ENCODE measurements at regions not wholly inside any gene's neighbourhood (a gene's known extent, or its start where the extent isn't known, plus 50 kb on each side); places are given as distances from the start of the nearest gene placed in this dataset.

DNA sequence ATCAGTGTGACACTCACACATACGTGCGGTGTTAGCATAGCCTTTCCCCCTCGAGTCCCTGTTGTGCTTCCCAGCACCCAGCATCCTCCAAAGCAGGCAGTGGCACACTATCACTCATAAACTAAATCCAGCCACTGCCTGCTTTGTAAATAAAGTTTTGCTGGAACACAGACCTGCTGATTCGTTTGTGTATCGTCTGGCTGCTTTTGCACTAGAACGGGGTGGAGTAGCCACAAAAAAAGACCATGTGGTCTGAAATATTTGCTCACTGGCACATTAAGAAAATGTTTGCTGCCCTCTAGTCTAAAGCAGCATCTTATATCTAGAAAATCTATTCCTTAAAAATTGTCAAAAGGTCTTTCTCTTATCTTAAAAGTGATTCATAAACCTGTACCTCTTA lies 341.2 kb upstream of the ZFHX3 start:
- no peak for DNase-seq

DNA sequence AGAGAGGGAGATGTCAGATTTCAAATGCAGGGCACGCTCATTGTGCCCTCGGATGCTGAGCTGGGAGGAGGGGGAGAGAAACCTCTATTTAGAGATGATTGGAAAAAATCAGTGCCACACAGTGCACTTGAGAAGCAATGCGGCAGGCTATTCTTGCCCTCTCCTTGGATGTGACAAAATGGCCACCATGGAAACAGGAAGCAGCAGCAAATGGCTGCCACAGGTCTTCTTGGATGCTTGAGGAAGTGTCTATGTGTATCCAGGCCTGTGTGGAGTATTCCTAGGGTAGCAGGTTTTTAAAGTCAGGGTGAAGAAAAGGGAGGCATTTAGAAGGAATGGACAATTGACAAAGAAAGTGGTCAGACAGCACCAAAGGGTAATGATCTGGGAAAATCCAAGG lies 340.1 kb upstream of the ZFHX3 start:
- DNase-seq: no peak

DNA sequence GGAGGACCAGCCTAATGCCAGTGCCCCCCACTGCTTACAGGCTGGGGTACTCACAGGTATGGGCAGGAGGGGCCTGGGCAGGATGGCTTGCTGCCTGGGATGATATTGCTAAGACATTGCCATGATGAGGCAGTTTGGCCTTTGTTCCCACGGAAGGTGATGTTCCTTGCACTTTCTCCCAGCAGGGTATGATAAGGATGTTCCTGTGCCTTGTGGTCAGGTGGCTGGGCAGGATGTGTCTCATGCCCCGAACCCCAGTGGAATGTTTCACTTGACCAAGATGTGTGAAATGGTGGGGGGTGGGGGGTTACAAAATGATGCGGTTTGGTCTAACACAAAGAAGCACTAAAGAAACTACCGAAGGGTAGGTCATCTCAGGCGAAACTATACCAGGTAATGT lies 337.8 kb upstream of the ZFHX3 start:
- no peak for DNase-seq

DNA sequence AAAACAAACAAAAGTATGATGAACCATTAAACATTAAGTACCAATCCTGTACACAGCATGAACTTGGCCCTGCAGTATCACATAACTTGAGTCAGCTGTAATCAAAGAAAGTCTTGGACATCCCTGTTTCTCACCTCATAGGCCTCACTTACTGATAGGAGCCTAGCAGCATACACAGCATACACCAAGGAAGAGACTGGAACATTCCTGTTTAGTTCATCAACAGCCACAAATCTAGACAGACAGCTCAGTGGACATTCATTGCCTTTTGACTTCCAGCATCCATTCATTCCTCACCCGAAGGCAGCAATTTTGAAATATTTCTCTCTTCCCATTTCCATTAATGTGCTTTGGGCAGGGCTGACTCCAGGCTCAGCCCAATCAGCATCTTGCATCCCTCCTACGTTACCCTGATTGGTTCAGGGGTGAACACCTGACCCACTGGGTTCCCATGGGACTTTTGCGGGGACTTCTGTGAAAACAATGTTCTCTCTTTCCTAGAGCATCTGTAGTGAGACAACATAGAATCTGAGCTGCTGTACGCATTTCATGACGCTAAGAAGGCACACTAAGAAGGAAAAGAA lies 336.7 kb upstream of the ZFHX3 start:
- DNase-seq: no peak

DNA sequence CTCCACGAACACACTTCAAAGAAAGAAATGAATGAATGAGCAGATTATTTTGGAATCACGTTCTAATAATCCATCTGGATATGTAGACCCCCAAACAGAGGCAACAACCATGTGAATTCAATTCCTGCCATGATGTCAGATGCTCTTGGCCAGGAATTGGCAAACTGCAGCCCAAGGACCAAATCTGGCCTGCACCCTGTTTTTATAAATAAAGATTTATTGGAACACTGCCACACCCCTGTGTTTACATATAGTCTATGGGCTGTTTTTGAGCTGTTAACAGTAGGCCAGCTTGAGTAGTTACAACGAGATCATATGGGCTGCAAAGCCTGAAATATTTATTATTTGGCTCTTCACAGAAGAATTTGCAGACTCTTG lies 336.0 kb upstream of the ZFHX3 start:
- no peak for DNase-seq

DNA sequence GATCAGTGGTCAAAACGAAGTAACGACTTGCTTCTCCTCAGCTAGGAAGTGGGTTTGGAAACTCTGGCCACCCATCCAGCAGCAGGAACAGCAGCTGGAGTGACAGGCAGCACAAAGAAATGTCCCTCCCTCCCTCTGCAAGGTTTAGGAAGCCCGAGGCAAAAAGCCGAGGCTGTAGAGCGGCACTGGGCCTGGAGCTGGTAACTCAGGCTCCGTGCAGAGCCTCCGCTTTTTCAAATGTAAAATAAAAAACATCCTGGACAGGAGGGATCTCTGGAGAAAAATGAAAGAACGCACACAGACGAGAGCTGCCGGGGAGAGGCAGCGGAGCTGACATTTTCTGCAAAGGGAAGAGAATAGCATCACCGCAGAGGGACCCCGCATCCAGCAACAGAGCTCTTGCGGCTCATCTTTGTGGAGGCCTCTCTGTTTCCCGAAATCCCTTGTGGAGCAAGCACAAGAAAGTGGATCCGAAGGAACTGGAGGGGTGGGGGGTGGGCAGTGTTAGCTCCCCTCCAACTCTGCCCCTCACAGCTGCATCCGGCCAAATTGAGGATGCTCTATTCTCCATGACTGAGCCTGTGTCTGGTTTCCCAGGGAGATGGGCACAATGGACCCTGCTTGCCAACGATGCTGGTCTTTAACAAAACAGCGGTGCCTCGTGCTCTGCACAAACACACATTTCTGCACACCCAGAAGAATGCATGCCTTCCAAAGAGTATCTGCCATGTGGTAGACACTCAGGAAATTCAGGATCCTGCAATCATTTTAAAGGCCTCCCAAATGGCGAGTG lies 335.5 kb upstream of the ZFHX3 start:
- DNase-seq: no peak

DNA sequence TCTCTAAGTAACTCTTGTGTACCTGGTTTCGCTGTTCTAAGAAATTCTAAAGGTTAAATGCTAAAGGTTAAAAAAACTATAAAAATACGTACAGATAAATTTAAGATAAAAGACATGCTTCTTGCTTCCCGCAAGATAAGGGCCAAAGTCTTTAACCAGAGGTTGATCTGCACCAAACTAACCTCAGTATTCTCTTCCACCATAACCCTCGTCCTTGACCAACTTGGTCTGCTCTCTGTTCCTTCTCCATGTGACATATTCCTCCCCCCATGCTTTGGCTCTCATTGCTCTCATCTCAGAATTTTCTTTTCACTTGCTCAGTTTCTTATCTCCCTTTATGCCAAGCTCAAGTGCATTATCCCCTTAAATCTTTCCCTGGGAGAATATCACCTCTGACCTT lies 330.5 kb upstream of the ZFHX3 start:
- no peak for DNase-seq

DNA sequence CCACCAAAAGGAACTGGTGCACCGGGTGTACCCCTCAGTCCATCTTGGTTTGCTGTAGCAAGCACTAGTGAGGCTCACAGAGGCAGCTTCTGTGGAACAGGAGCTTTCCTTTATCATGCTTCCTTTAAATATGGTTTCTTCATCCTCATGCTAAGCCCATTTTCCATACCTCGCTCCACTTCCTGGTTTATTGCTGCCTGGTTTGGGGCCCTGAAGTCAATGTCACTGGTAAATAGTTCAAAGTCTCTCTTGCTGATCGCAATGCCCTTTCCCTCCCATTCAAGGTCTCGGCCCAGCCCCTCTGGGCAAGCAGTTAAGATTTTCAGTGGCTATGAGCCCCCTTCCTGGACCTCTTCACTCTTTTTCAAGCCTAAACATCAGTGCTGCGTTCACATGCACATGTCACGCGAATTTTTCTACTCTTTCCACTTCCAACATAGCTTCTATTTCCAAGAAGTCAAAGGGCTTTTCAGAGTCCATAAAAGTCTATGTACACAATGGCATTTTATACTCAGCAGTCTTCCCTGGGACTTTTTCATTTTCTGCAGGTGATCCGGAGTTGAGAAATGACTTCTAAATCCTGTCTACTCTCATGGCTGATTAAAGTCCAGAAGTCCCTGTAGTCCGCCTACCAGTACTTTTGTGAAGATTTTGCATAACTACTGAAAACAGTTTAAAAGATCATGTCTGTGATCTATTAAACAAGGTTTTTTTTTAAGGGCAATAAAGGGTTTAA lies 323.8 kb upstream of the ZFHX3 start:
- no peak for DNase-seq

DNA sequence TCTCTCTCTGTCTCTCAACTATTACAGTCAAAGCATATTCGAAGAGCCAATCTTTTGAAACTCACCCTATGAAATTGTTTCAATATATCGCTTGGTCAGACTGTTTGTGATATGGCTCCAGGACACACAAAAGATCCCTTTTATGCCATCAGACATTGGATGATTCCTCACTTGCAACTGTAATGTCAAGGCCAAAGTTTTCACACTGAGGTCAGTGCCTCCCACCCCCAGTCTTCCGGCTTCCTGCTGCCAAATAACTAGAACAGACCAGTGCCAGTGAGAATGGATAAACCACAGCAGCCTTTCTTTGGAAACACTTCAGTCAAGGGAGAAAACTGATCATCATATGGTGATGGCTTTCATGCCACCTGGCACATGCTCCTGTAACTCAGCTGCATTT lies 321.9 kb upstream of the ZFHX3 start:
- no peak for DNase-seq

DNA sequence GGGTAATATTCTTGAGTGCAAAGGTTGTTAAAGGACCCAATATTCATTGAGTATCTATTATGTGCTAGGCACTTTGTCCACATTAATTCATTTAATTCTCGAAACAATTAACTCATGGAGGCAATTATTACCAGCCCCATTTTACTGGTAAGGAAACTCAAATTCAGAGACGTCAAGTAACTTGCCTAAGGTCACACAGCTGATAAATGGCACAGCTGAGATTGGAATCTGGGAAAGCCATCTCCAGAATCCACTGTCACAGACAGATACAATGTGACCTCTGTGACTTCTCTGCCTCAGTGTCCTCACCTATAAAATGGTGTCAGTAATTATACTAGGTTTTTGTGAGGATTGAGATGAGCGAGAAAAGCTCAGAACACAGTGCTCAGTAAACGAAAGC lies 320.8 kb upstream of the ZFHX3 start:
- DNase-seq: no peak

DNA sequence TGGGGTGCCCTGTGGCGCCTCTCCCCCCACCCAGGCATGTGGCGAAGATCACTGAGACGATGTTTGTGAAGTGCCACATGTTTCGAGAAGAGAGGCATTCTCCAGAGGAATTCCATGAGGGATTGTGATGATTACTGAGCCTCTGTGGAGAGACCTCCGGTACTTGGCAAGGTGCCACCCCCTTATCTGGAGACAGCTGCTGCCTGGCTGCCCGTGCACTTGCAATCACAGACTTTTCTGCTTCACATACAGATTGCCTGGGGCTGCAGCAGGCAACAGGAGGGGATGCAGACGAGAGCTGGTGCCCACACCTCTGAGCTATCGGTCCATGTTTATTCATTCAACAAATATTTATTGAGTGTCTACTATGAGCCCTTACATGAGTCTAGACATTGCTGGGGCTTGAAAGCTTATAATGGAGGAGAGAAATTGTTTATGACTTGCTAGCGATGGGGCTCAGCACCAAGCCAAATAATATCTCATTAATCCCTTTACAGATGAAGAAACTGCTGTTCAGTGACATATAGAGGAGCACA lies 317.2 kb upstream of the ZFHX3 start:
- DNase-seq: no peak

DNA sequence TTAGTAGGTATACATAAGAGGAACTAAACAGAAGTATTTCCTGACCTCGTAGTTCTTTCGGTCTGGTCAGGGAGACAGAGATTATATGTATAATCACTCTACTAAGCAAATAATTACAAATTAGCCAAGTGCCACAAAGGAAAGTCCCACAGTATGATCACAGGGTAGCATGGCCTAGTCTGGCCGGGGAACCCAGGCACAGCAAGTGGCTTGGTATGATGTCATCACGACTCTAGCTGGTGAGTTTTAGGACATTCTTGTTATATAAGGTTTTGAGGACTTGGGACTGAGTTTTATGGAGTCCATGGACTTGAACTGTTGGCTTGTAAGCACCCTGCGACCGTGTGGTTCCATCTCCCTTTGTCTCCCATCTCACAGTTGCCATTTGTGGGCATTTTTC lies 316.5 kb upstream of the ZFHX3 start:
- no peak for DNase-seq

DNA sequence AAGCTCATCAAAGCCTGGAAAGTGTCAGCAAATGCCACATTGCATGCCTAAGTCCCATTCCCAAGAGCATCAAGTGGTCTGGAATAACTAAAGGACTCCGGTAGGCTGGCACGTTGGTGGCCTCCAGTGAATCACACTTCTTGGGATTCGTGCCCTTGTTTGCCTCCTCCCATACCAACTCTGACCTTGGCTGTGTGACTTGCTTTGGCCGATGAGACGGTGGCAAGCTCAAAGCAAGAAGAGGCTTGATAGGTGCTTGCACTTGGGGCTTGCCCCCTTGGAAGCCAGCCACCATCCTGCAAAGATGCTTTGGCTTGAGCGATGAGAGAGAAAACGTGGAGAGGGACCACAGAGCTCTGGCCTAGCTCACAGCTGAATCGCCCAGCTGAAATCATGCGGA lies 313.1 kb upstream of the ZFHX3 start:
- no peak for DNase-seq

DNA sequence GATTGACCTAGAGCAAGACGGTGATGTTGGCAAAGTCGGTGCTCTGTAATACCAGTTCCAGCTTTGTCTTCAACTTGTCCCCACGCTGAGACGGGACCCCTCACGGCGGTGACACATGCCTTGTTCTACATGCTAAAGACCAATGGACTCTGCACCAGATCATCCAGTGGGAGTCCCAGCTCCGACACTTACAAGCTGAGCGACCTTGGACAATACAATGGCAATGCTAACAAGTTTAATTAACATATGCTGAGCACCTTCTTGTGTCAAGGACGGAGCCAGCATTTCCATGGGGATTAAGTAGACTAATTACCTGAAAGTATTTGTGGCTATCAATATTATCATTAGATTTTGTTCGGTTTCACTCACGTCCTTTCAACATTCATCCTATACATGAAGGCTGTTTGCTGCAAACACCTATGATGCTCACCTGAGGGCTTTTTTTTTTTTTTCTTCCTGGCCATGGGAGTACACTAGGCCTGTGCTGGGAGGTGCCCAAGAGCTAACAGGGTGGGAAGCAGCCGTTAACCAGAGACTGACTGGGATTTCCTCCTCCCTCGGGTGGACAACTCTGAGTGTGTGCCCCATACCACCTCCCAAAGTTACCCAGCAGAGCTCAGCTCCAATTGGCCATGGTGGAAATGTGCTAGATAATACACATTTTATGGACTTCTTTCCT lies 308.6 kb upstream of the ZFHX3 start:
- no peak for DNase-seq

DNA sequence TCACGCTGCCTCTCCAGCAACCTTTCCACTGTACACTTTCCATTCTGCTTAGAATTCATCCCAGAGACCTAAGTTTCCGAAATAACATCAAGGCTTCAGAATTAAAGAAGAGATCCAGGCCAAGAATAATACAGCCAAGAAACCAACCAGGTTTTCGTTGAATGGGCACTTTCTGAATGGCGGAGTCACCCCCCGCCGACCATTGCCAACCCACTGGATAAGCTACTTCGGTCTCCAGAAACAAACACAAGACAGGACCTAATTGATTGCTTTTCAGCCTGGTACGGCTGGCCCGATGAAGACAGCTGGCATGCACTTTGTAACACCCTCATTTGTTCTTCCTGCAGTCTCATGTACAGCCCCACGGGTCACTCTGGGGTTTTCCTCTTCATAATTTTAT lies 308.1 kb upstream of the ZFHX3 start:
- DNase-seq: no peak

DNA sequence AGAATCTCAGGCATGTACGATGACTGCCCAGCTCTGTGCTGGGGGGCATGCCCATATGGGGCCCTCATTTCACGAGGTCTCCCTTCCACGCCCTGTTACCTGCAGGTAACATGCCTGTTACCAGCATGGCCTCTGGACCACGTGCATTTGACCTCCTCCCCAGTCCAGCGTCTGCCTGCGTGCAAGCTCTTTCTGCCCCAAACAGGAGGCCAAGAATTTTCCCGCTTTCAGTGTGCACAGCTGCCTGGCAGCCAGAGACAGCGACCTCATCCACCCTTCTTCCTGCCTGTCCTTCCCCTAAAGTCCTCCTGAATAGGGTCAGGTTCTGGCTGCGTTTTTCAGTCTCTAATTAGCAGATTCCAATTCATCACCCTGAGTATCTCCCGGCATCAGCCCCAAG lies 306.5 kb upstream of the ZFHX3 start:
- no peak for DNase-seq

DNA sequence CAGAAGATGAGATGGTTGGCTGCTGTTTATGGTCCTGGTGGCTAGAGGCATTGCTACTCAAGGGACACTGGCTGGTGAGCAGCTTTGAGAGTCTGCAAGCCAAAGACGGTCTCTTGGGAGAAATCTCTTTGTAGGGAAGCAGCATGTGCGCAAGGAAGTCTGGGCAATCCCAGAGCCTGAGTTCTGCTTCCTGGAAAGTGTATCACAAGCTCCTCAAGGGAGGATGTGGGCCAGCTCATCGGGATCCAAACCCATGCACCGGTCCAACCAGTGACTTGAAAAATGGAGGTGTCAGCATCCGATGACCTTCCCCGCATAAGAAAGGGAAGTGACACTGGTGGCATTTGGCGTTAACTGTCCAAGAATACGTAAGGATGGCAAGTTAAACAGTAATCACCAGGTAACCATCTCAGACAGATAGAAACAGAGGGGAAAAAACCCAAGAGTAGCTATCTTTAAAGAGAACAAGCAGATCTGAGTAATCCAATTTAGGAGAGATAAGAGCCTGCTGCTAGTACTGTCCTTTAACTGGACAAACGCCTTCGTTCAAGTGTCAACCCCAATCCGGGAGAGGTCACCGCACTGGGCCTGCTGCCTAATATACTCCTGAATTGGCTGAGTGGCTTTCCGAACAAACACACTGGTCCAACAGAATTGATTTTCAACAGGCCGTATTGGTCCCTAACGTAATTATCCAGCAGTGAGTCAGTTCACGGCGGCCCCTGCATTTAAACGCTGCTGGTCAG lies 303.0 kb upstream of the ZFHX3 start:
- DNase-seq: no peak

DNA sequence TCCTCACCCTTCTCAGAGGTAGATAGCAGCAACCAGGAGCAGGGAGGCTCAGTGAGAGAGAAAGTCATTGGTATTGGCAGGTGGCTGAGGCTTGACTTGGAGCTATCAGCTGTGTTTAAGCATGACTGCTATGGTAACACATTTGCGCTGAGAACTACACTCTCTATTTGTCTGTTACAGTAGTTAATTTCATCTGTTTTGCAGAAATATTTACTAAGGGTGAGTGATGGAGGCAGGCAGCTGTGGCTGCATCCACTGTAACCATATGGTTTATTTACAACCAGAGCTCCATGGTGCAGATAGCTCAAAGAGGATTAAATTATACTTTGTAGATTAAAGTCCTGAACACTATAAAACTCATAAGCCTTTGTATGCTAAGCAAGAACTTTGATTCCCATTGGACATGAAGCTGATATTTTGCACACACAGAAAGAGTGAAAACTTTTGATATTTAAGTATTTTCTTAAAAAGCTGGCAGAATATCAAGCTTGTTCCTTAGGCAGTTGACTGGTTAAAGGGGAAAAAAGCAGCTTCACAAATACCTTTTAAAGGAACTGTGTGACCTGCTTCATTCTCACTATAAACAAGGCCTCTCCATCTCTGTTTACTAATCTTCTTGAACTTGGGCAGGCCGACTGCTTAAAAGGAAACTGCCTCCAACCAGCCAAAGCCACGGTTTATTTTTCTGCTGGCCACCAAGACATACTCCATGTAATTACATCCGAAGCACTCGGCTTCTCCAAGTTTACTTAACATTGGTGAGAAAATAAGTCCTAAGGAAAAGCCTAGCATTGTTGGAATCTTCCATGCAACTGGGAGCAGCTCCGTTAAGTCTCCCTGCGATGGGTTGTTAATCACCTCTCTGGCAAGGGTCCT lies 299.8 kb upstream of the ZFHX3 start:
- no peak for DNase-seq

DNA sequence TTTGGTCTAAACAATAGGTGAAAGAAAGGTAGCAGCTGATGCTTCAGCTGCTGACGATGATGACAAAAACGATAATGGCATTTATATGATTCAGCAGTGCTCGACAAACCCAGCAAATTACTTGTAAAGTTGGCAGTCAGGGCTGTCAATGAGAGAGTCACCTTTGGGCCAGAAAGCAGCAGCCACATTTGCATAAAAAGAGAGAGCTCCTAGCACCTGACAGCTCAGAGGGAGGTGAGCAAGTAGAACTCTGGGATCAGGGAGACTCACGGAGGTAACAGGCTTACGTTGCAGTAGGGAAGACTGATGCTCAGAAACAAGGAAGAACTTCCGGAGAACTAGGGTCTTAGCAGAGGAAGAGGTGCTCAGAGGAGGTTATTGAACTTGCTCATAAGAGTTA lies 291.9 kb upstream of the ZFHX3 start:
- no peak for DNase-seq

DNA sequence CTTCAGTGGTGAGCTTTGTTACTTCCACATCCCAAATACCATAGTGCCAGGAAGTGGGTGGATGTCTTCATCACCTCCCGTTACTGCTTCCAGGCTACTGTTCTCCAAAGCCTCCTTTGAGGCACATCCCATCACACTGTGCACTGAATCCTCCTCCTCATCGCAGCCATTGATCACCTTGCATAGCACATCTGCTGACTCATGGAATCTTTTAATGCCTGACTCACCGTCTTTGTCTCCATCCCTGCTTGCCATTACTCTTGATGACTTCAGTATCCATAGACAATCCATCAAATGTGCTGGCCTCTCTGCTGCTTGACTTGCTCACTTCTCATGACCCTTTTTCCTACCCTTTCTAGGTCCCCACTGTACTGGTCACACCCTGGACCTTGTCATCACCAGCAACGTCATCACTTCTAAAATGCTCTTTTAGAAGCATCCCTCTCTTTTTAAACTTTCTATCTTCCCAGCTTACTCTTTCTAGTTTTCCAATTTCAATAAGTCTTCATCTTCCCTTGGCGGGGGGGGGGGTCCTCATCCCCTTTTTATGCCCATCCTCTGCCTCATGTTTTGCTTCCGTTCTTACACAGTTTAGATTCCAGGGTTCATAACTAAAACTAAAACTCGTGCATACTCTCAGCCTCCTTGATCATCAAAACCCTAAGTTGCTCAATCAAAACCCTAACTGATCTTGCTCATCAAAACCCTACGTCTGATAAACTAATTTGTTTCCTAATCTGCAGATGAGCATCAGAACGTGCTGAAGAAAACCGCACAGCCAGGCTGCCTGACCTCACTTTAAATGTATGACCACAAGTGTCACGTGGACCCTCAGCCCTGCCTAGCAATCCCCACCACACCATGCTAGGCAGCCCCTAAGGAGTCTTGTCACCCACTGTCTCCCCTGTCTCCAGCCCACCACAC lies 289.7 kb upstream of the ZFHX3 start:
- no peak for DNase-seq

Data from activated CD4-positive, alpha-beta T cell treated with anti-CD3 and anti-CD28 coated beads for 48 hours (primary cell).